Gastroesophageal sphincter (tissue), 4 donors: ENCODE measurements at regions not wholly inside any gene's neighbourhood (a gene's known extent, or its start where the extent isn't known, plus 50 kb on each side); places are given as distances from the start of the nearest gene placed in this dataset.

Experiments used
- ATAC-seq: fragments of 150-250 bp; one replicate; pipeline ENCODE4 v1.9.1; 2016; ENCODE audit warnings: mild to moderate bottlenecking, moderate library complexity
- H3K27ac ChIP-seq, 4 donors: fragments of 200-600 bp; sonication (generic) in 3 of 4; 1 replicate in 3 of 4; 2 replicates in 1 of 4; pipeline ENCODE4 v1.5.1; 2016 to 2019
- H3K27me3 ChIP-seq: fragments of 200-600 bp; sonication (generic); one replicate; pipeline ENCODE4 v1.5.1; 2019
- H3K36me3 ChIP-seq, 2 donors: fragments of 200-600 bp; sonication (generic); one replicate each; pipeline ENCODE4 v1.5.1; 2019; ENCODE audit warnings: control low read depth in 1 of 2
- H3K4me1 ChIP-seq, 3 donors: fragments of 200-600 bp; sonication (generic); 1 replicate in 2 of 3; 2 replicates in 1 of 3; pipeline ENCODE4 v1.5.1; 2016 to 2019; ENCODE audit warnings: control low read depth in 2 of 3
- H3K4me3 ChIP-seq, 2 donors: fragments of 200-600 bp; sonication (generic); one replicate each; pipeline ENCODE4 v1.5.1; 2019; ENCODE audit warnings: mild to moderate bottlenecking in 1 of 2, moderate library complexity in 1 of 2
- H3K9me3 ChIP-seq, 3 donors: fragments of 200-600 bp; sonication (generic); one replicate each; pipeline ENCODE4 v1.5.1; 2017 to 2019; ENCODE audit warnings: control low read depth in 2 of 3
- CTCF ChIP-seq, 4 experiments: fragments of 200-600 bp in 2 of 4; fragments of 450-650 bp in 2 of 4; sonication (generic) in 1 of 4; IDR thresholded peaks; one replicate each; pipeline ENCODE4 v1.5.1; 2017 to 2019; ENCODE audit warnings: antibody characterized with exemption in 4 of 4, mild to moderate bottlenecking in 2 of 4, moderate library complexity in 2 of 4
- EP300 ChIP-seq: sonication (generic); formaldehyde crosslinking; IDR thresholded peaks from one replicate; pipeline ENCODE4 v1.6.1; 2017; ENCODE audit warnings: antibody characterized with exemption, mild to moderate bottlenecking
- POLR2A ChIP-seq, 2 donors: fragments of 450-650 bp; IDR thresholded peaks; one replicate each; pipeline ENCODE4 v1.6.1; 2017; ENCODE audit warnings: antibody characterized with exemption in 2 of 2, mild to moderate bottlenecking in 2 of 2, moderate library complexity in 1 of 2
- POLR2AphosphoS5 ChIP-seq: sonication (generic); formaldehyde crosslinking; IDR thresholded peaks from one replicate; pipeline ENCODE4 v1.6.1; 2017; ENCODE audit warnings: antibody characterized with exemption
- WGBS, 2 donors: methylation state at CpG; one replicate each; pipeline ENCODE4 v1.1.5; 2018; ENCODE audit warnings: low coverage in 1 of 2; 5-methylcytosine and 5-hydroxymethylcytosine counted together

GRCh38 chr16:65227150-65227835, 105.4 kb upstream of the CDH11 start:
- no peak for ATAC-seq
- no peak for TF ChIP-seq EP300
- no peak for TF ChIP-seq POLR2AphosphoS5
- no peak for TF ChIP-seq CTCF (IDR thresholded peaks at IDR 0.05)
- TF ChIP-seq POLR2A (IDR thresholded peaks at IDR 0.05), result no peak
- 100% methylated on average over 1 of the region's 1 CpG for WGBS, 2 donors
- Histone ChIP-seq H3K4me3 (no peak overlapping the region), H3K4me1 (no peaks in the 10 kb centered on the region), H3K27me3 (no peaks in the 10 kb centered on the region), H3K27ac (no peak overlapping the region), H3K9me3 (no peaks in the 10 kb centered on the region), H3K36me3 (no peaks in the 10 kb centered on the region)

- Histone ChIP-seq H3K4me3 (no peak overlapping the region), H3K27me3 (no peaks in the 10 kb centered on the region), H3K27ac (no peak overlapping the region), H3K36me3 (no peaks in the 10 kb centered on the region), H3K9me3 (no peaks in the 10 kb centered on the region), H3K4me1 (no peaks in the 10 kb centered on the region)
- WGBS, 2 donors, result 82% methylated on average over 1 of the region's 1 CpG; no CpG with 5 or more reads in 1 of the 2 donors
- no peak for TF ChIP-seq EP300
- TF ChIP-seq CTCF (IDR thresholded peaks at IDR 0.05), result no peak
- TF ChIP-seq POLR2A (IDR thresholded peaks at IDR 0.05), result no peak
- TF ChIP-seq POLR2AphosphoS5, result no peak
- no peak for ATAC-seq
Measured at GRCh38 chr16:65226077-65226476, 104.2 kb upstream of the CDH11 start.

- TF ChIP-seq POLR2AphosphoS5 (no peak), POLR2A (IDR thresholded peaks at IDR 0.05) (no peak), CTCF (IDR thresholded peaks at IDR 0.05) (no peak), EP300 (no peak)
- Histone ChIP-seq H3K9me3 (no peaks in the 10 kb centered on the region), H3K4me3 (no peak overlapping the region), H3K4me1 (no peaks in the 10 kb centered on the region), H3K27ac (no peak overlapping the region), H3K36me3 (no peaks in the 10 kb centered on the region), H3K27me3 (no peaks in the 10 kb centered on the region)
- 84 to 94% methylated on average over 5 of the region's 5 CpGs for WGBS, 2 donors
- no peak for ATAC-seq
Measured at GRCh38 chr16:65225488-65225887, 103.6 kb upstream of the CDH11 start.

- Histone ChIP-seq H3K36me3 (no peaks in the 10 kb centered on the region), H3K27ac (no peak overlapping the region), H3K4me1 (no peaks in the 10 kb centered on the region), H3K4me3 (no peak overlapping the region), H3K27me3 (no peaks in the 10 kb centered on the region), H3K9me3 (no peaks in the 10 kb centered on the region)
- TF ChIP-seq POLR2AphosphoS5, result no peak
- TF ChIP-seq CTCF (IDR thresholded peaks at IDR 0.05), result no peak
- no peak for TF ChIP-seq EP300
- no peak for TF ChIP-seq POLR2A (IDR thresholded peaks at IDR 0.05)
- no peak for ATAC-seq
- no CpG with 5 or more reads among the region's 1 CpG for WGBS, 2 donors
Measured at GRCh38 chr16:65224994-65225393, 103.1 kb upstream of the CDH11 start.

GRCh38 chr16:65224471-65224870, 102.6 kb upstream of the CDH11 start:
- TF ChIP-seq EP300 (no peak), CTCF (IDR thresholded peaks at IDR 0.05) (no peak), POLR2A (IDR thresholded peaks at IDR 0.05) (no peak), POLR2AphosphoS5 (no peak)
- Histone ChIP-seq H3K9me3 (no peaks in the 10 kb centered on the region), H3K4me3 (no peak overlapping the region), H3K4me1 (no peaks in the 10 kb centered on the region), H3K27me3 (no peaks in the 10 kb centered on the region), H3K36me3 (no peaks in the 10 kb centered on the region), H3K27ac (no peak overlapping the region)
- ATAC-seq, result no peak
- 86 to 100% methylated on average over 1 to 2 of the region's 2 CpGs for WGBS, 2 donors
